K562 (cell line): ENCODE measurements at regions not wholly inside any gene's neighbourhood (a gene's known extent, or its start where the extent isn't known, plus 50 kb on each side); places are given as distances from the start of the nearest gene placed in this dataset.
A peak's percentile ranks its signal among the peaks of the same experiment; 100 is the strongest.

Source experiments
- ATAC-seq: fragments of 200-7000 bp; cut with Tn5 transposase; 3 replicates; pipeline ENCODE4 v1.9.1; 2020; ENCODE audit warnings: moderate library complexity
- BruUV-seq: library from RNA; stranded (reverse); fragments of 400-500 nt; replicated peaks from 2 replicates; lab custom pipeline; 2021; lab: Mats Ljungman, UMichigan
- CTCF ChIA-PET: fragments of 300-600 bp; formaldehyde crosslinking; extraction: SDS; loops from one replicate; lab custom pipeline; 2021; ENCODE audit warnings: low intra/inter-chr PET ratio; lab: Yijun Ruan, JAX
- POLR2A ChIA-PET: fragments of 300-600, 350-650 bp; sonication (Branson Sonifier 250); formaldehyde crosslinking; extraction: SDS; loops from one replicate; lab custom pipeline; 2021; ENCODE audit warnings: antibody characterized with exemption, inconsistent platforms; lab: Yijun Ruan, JAX
- DNase-seq, 4 experiments: peaks; one replicate each; pipeline versions ENCODE4 v3.0.0 to v3.0.0-alpha.2; 2011 to 2018; ENCODE audit warnings: low spot score in 3 of 4, mixed read lengths in 3 of 4; ENCODE audit errors: extremely low read depth in 1 of 4
- FAIRE-seq: peaks from 2 replicates; lab custom pipeline; 2011; peaks lifted over from hg19 to GRCh38; lab: Jason Lieb, UNC
- H2AFZ ChIP-seq: 2 replicates; pipeline ENCODE4 v1.6.0; 2011; ENCODE audit warnings: low read depth, low read length, control low read depth, inconsistent platforms
- H3K27ac ChIP-seq: fragments of 200-600 bp; 3 replicates; pipeline ENCODE4 v1.8.0; 2011; ENCODE audit warnings: low read depth, mild to moderate bottlenecking, control low read depth, inconsistent platforms, low read length, moderate library complexity, mixed read lengths; ENCODE audit errors: extremely low read depth
- H3K27me3 ChIP-seq, 2 experiments: fragments of 300-600 bp in 1 of 2; 2 replicates in 1 of 2; 3 replicates in 1 of 2; pipeline versions ENCODE4 v1.6.0 to v1.8.0; 2011; ENCODE audit warnings: inconsistent platforms in 2 of 2, low read length in 2 of 2, mild to moderate bottlenecking in 1 of 2, mixed read lengths in 1 of 2, moderate library complexity in 1 of 2; ENCODE audit not compliant: control insufficient read depth in 2 of 2, insufficient read depth in 2 of 2
- H3K36me3 ChIP-seq: fragments of 300-600 bp; 3 replicates; pipeline ENCODE4 v1.8.0; 2011; ENCODE audit warnings: mild to moderate bottlenecking, low read length, inconsistent platforms; ENCODE audit not compliant: control insufficient read depth, insufficient read depth
- H3K4me1 ChIP-seq, 2 experiments: fragments of 200-600 bp in 1 of 2; replicated peaks in 1 of 2; 2 replicates in 1 of 2; 3 replicates in 1 of 2; pipeline versions ENCODE4 v1.5.1 to v1.8.0; 2011; ENCODE audit warnings: inconsistent platforms in 2 of 2, low read length in 2 of 2, mild to moderate bottlenecking in 1 of 2, mixed read lengths in 1 of 2, moderate library complexity in 1 of 2; ENCODE audit not compliant: control insufficient read depth in 2 of 2, insufficient read depth in 2 of 2
- H3K4me2 ChIP-seq: 2 replicates; pipeline ENCODE4 v1.6.1; 2011; ENCODE audit warnings: low read length, control low read depth, inconsistent platforms, mixed read lengths; ENCODE audit not compliant: insufficient read depth
- H3K4me3 ChIP-seq: fragments of 200-600 bp; sonication (generic), shearing (Covaris generic); 2 replicates; pipeline ENCODE4 v1.5.1; 2016; ENCODE audit warnings: control low read depth, inconsistent platforms
- H3K79me2 ChIP-seq: fragments of 200-600 bp; 3 replicates; pipeline ENCODE4 v1.8.0; 2011; ENCODE audit warnings: low read length, inconsistent platforms; ENCODE audit not compliant: control insufficient read depth, insufficient read depth
- H3K9ac ChIP-seq, 2 experiments: 2 replicates each; pipeline versions ENCODE4 v1.6.0 to v1.6.1; 2011; ENCODE audit warnings: low read depth in 2 of 2, low read length in 2 of 2, control low read depth in 1 of 2, inconsistent platforms in 1 of 2, mild to moderate bottlenecking in 1 of 2, mixed read lengths in 1 of 2; ENCODE audit not compliant: insufficient read depth in 1 of 2
- H3K9me1 ChIP-seq: one replicate; pipeline ENCODE4 v1.6.0; 2011; ENCODE audit warnings: inconsistent platforms, mild to moderate bottlenecking, low read length, moderate library complexity; ENCODE audit not compliant: control insufficient read depth, insufficient read depth
- H3K9me3 ChIP-seq: replicated peaks from 2 replicates; pipeline ENCODE4 v1.5.1; 2011; ENCODE audit warnings: low read depth, low read length, inconsistent platforms; ENCODE audit not compliant: control insufficient read depth, insufficient read depth
- H4K20me1 ChIP-seq: replicated peaks from 2 replicates; pipeline ENCODE4 v1.6.1; 2011; ENCODE audit warnings: low read length, inconsistent platforms, mixed read lengths; ENCODE audit not compliant: control insufficient read depth, insufficient read depth
- DNMT1 ChIP-seq: fragments of 450-650 bp; IDR thresholded peaks from 2 replicates; pipeline ENCODE4 v1.6.1; 2016; ENCODE audit warnings: antibody characterized with exemption, mild to moderate bottlenecking
- MEIS2 ChIP-seq: fragments of 450-650 bp; IDR thresholded peaks from 2 replicates; pipeline ENCODE4 v1.6.1; 2014; ENCODE audit warnings: mild to moderate bottlenecking; ENCODE audit not compliant: partially characterized antibody
- THAP7 ChIP-seq: fragments of 250-450 bp; sonication (Bioruptor Pico); IDR thresholded peaks from 2 replicates; pipeline ENCODE4 v1.5.0; 2021
- ZFX ChIP-seq: sonication (generic); formaldehyde crosslinking; IDR thresholded peaks from 2 replicates; pipeline ENCODE4 v1.8.0; 2022; ENCODE audit warnings: mild to moderate bottlenecking, missing genetic modification reagents, moderate library complexity
- ZNF655 ChIP-seq: fragments of 250-450 bp; sonication (Bioruptor Pico); IDR thresholded peaks from 2 replicates; pipeline ENCODE4 v1.5.0; 2021
- WGBS: fragments of 100-300 bp; shearing (Covaris generic); methylation state at CpG from one replicate; pipeline ENCODE4 v1.1.6; 2016; ENCODE audit warnings: low coverage, mixed read lengths; ENCODE audit not compliant: insufficient coverage; ENCODE audit errors: missing lambda C conversion rate; 5-methylcytosine and 5-hydroxymethylcytosine counted together
- in situ Hi-C: fragments of 300-500 bp; cut with MboI; formaldehyde crosslinking; loops from 4 replicates; pipeline ENCODE4 v1.15.0; 2018; ENCODE audit warnings: inconsistent platforms, mixed read lengths
- intact Hi-C: fragments of 100-400 bp; cut with micrococcal nuclease; formaldehyde crosslinking; loops from 2 replicates; pipeline ENCODE4 v1.14.2; 2022

GRCh38 chr10:130362308-130362761 lies 226.1 kb downstream of the GLRX3 start:
- H3K27ac ChIP-seq: no peak overlapping the region
- H3K27me3 ChIP-seq: peaks cover 0 to 28% of the 10 kb centered on the region in 2 experiments; a peak in 2 of 5 replicates
- no peaks in the 10 kb centered on the region for H3K9me1 ChIP-seq
- H3K79me2 ChIP-seq: no peaks in the 10 kb centered on the region
- no TSS peak for BruUV-seq
- no peaks in the 10 kb centered on the region for H4K20me1 ChIP-seq
- no peak overlapping the region for H2AFZ ChIP-seq
- H3K4me2 ChIP-seq: no peak overlapping the region
- FAIRE-seq: no peak
- TF ChIP-seq ZNF655 (CRISPR knock-in tag) (no peak), THAP7 (no peak), MEIS2 (peak; percentile 16), ZFX (no peak), DNMT1 (no peak)
- TF ChIP-seq, all 486 proteins: peak for 1
- Histone ChIP-seq H3K4me1 (no peaks in the 10 kb centered on the region), H3K9me3 (no peaks in the 10 kb centered on the region), H3K9ac (no peak overlapping the region), H3K4me3 (no peak overlapping the region), H3K36me3 (no peaks in the 10 kb centered on the region)
- intact Hi-C loops: no loop called here
- ATAC-seq (no peak), DNase-seq (no peak)
- POLR2A ChIA-PET: no interaction called here
- in situ Hi-C loops: no loop called here
- 0% methylated on average over 8 of the region's 9 CpGs for WGBS
- CTCF ChIA-PET: no interaction called here
